Islet precursor cell (in vitro differentiated cells): ENCODE measurements at regions not wholly inside any gene's neighbourhood (a gene's known extent, or its start where the extent isn't known, plus 50 kb on each side); places are given as distances from the start of the nearest gene placed in this dataset.

Experiments used
- DNase-seq: peaks from one replicate; pipeline ENCODE4 v3.0.0-alpha.2; 2018

- no peak for DNase-seq
These were observed 428.2 kb upstream of the RGMA start for GRCh38 chr15:93517176-93517575.

- DNase-seq: no peak
These were observed 426.4 kb upstream of the RGMA start for GRCh38 chr15:93515256-93516051.

- no peak for DNase-seq
These were observed 417.6 kb upstream of the RGMA start for GRCh38 chr15:93506646-93507045.

GRCh38 chr15:93505506-93505905 is 416.5 kb upstream of the RGMA start:
- no peak for DNase-seq

GRCh38 chr15:93501946-93502345 is 412.9 kb upstream of the RGMA start:
- no peak for DNase-seq

- no peak for DNase-seq
These were observed 411.1 kb upstream of the RGMA start for GRCh38 chr15:93500155-93500554.

- no peak for DNase-seq
These were observed 408.3 kb upstream of the RGMA start for GRCh38 chr15:93497291-93497690.

- no peak for DNase-seq
These were observed 407.9 kb upstream of the RGMA start for GRCh38 chr15:93496888-93497287.

GRCh38 chr15:93495799-93496637 is 407.0 kb upstream of the RGMA start:
- DNase-seq: no peak

- no peak for DNase-seq
These were observed 404.2 kb upstream of the RGMA start for GRCh38 chr15:93493172-93493571.

- no peak for DNase-seq
These were observed 402.3 kb upstream of the RGMA start for GRCh38 chr15:93491291-93491690.

GRCh38 chr15:93488296-93488713 is 399.3 kb upstream of the RGMA start:
- no peak for DNase-seq

GRCh38 chr15:93486407-93487117 is 397.6 kb upstream of the RGMA start:
- DNase-seq: no peak

- DNase-seq: no peak
These were observed 396.7 kb upstream of the RGMA start for GRCh38 chr15:93485438-93486327.

- DNase-seq: no peak
These were observed 394.9 kb upstream of the RGMA start for GRCh38 chr15:93483923-93484322.

GRCh38 chr15:93482731-93483130 is 393.7 kb upstream of the RGMA start:
- no peak for DNase-seq

GRCh38 chr15:93479715-93480114 is 390.7 kb upstream of the RGMA start:
- DNase-seq: no peak

- no peak for DNase-seq
These were observed 389.9 kb upstream of the RGMA start for GRCh38 chr15:93478947-93479346.

GRCh38 chr15:93477721-93478120 is 388.7 kb upstream of the RGMA start:
- no peak for DNase-seq

GRCh38 chr15:93477188-93477587 is 388.2 kb upstream of the RGMA start:
- DNase-seq: no peak

GRCh38 chr15:93476491-93477177 is 387.6 kb upstream of the RGMA start:
- no peak for DNase-seq

GRCh38 chr15:93474728-93475127 is 385.7 kb upstream of the RGMA start:
- no peak for DNase-seq
